Uterus (tissue), 3 donors: ENCODE measurements at regions not wholly inside any gene's neighbourhood (a gene's known extent, or its start where the extent isn't known, plus 50 kb on each side); places are given as distances from the start of the nearest gene placed in this dataset.

Experiments
- DNase-seq, 2 donors: peaks; one replicate each; pipeline ENCODE4 v3.0.0-alpha.2; 2019 to 2020
- H3K27ac ChIP-seq, 2 donors: fragments of 200-600 bp; sonication (generic); 1 replicate in 1 of 2; 2 replicates in 1 of 2; pipeline ENCODE4 v1.5.1; 2016 to 2018
- H3K27me3 ChIP-seq, 2 donors: fragments of 200-600 bp; sonication (generic); one replicate each; pipeline ENCODE4 v1.5.1; 2018 to 2019; ENCODE audit warnings: control low read depth in 1 of 2
- H3K36me3 ChIP-seq, 2 donors: fragments of 200-600 bp; sonication (generic); one replicate each; pipeline ENCODE4 v1.5.1; 2019; ENCODE audit warnings: control low read depth in 1 of 2
- H3K4me1 ChIP-seq, 2 donors: fragments of 200-600 bp; sonication (generic); one replicate each; pipeline ENCODE4 v1.5.1; 2018 to 2019; ENCODE audit warnings: control low read depth in 1 of 2
- H3K4me3 ChIP-seq, 2 donors: fragments of 200-600 bp; sonication (generic); 1 replicate in 1 of 2; 2 replicates in 1 of 2; pipeline ENCODE4 v1.5.1; 2018 to 2019; ENCODE audit warnings: mild to moderate bottlenecking in 1 of 2
- H3K9me3 ChIP-seq, 2 donors: fragments of 200-600 bp; sonication (generic); one replicate each; pipeline ENCODE4 v1.5.1; 2019; ENCODE audit warnings: control low read depth in 1 of 2
- CTCF ChIP-seq, 4 experiments: fragments of 200-600 bp in 2 of 4; fragments of 450-650 bp in 2 of 4; sonication (generic) in 2 of 4; IDR thresholded peaks; one replicate each; pipeline ENCODE4 v1.5.1; 2016 to 2019; ENCODE audit warnings: antibody characterized with exemption in 4 of 4, mild to moderate bottlenecking in 2 of 4, moderate library complexity in 1 of 4
- POLR2A ChIP-seq, 2 donors: fragments of 450-650 bp; IDR thresholded peaks; one replicate each; pipeline ENCODE4 v1.6.1; 2016; ENCODE audit warnings: antibody characterized with exemption in 2 of 2, mild to moderate bottlenecking in 1 of 2, moderate library complexity in 1 of 2
- intact Hi-C: fragments of 100-400 bp; cut with DNase I; formaldehyde crosslinking; loops from one replicate; pipeline ENCODE4 v1.15.1; 2023; ENCODE audit warnings: low total_unique reads
- donor health status: DM: yes; HTN: yes; CAD: no.

DNA sequence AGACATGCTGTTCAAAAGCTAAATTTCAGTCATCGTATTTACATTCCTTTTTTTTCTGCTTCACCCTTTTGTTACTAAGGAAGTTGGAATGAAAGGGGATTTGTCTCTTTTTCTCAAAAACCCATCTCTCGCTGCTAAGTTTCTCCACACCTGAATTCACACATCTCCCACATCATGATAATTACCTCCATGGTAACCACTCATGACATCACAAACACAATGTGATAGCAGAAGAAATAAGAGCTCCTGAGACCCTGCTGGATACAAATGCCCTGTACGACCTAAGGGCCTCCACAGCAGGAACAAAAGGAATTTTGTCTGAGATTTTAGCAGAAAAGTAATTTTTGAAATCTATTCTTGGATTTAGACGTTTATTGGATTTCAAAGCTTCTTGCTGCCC, 82.6 kb upstream of the GNAO1 start:
- intact Hi-C loops: no loop called here
- no peak overlapping the region for H3K27ac ChIP-seq
- TF ChIP-seq POLR2A (IDR thresholded peaks at IDR 0.05) (no peak), CTCF (IDR thresholded peaks at IDR 0.05) (no peak)
- H3K4me1 ChIP-seq: no peaks in the 10 kb centered on the region
- H3K4me3 ChIP-seq: no peak overlapping the region
- H3K9me3 ChIP-seq: no peaks in the 10 kb centered on the region
- H3K36me3 ChIP-seq: no peaks in the 10 kb centered on the region
- no peak for DNase-seq
- no peaks in the 10 kb centered on the region for H3K27me3 ChIP-seq

DNA sequence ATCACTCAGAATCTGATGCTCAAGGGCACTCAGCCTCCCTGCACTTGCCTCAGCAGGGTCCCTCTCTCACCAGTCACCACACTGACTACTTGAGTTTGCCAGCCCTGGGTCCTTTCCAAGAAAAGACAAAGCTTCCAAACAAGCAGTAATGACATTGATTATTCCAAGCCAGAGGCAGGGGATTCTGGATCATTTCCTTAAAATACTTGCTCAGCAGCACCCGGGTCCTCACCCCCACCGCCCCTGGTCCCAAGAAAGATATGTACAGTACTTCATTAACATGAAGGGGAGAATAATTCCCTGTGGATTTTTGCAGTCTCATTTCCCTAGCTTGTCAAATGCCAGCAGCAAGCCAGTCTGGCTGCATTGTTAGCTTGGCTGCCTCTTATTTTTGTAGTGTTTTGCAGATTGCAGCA, 83.2 kb upstream of the GNAO1 start:
- H3K27ac ChIP-seq: no peak overlapping the region
- DNase-seq: no peak
- H3K36me3 ChIP-seq: no peaks in the 10 kb centered on the region
- no peak for TF ChIP-seq POLR2A (IDR thresholded peaks at IDR 0.05)
- TF ChIP-seq CTCF (IDR thresholded peaks at IDR 0.05): no peak
- H3K4me3 ChIP-seq: no peak overlapping the region
- no peaks in the 10 kb centered on the region for H3K9me3 ChIP-seq
- H3K27me3 ChIP-seq: no peaks in the 10 kb centered on the region
- H3K4me1 ChIP-seq: no peaks in the 10 kb centered on the region
- intact Hi-C loops: no loop called here

- no peak for DNase-seq
- no peaks in the 10 kb centered on the region for H3K36me3 ChIP-seq
- peaks cover 0 to 12% of the 10 kb centered on the region in 2 donors for H3K4me1 ChIP-seq
- no peak overlapping the region for H3K4me3 ChIP-seq
- no peaks in the 10 kb centered on the region for H3K27me3 ChIP-seq
- H3K27ac ChIP-seq: no peak overlapping the region
- intact Hi-C loops: no loop called here
- TF ChIP-seq POLR2A (IDR thresholded peaks at IDR 0.05): no peak
- no peak for TF ChIP-seq CTCF (IDR thresholded peaks at IDR 0.05)
- no peaks in the 10 kb centered on the region for H3K9me3 ChIP-seq
Observed at GRCh38 chr16:56106527-56106926, 84.8 kb upstream of the GNAO1 start.

DNA sequence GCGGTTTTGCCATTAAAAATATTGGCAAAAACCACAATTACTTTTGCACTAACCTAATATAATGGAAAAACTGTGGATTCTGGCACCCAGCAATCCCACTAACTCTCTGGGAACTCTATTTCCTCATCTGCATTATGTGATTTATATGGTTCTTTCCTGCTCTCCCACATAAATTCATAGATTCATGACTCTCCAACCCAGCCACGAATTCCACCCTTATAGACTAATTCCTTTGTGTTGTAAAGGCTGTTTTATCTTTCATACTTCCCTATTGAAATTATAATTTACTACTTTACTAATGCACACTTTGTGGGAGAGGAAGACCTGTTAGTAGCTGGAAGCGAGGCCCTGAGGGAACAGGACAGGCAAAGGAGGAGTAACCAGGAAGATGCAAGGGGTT, 88.4 kb upstream of the GNAO1 start:
- intact Hi-C loops: no loop called here
- no peak overlapping the region for H3K27ac ChIP-seq

DNA sequence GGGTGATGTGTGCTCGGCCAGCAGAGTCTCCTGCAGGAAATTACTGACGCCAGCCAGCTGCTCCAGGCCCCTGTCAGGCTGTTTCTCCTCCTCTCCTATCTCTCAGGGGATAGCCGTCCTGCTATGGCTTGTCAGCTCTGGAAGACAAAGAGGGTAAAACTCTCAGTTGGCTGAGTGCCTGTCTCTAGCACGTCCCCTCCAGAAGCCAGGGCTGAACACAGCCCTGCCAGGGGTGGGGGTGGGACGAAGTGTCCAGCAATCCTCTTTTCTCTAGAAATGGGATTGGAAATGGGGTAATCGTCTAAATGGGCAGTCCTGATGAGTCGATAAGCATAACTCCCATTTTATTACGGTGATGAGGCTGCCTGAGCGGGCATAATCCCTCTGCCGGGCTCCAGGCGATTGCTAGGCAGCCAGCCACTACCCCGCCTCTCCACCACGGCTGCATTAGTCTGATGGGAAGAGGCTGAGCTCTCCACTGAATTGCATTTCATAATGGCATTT, 89.1 kb upstream of the GNAO1 start:
- H3K27me3 ChIP-seq: no peaks in the 10 kb centered on the region
- H3K36me3 ChIP-seq: no peaks in the 10 kb centered on the region
- H3K27ac ChIP-seq: peak overlapping the region; percentile 50 to 53
- DNase-seq: peak; percentile 15 to 44
- no peak for TF ChIP-seq POLR2A (IDR thresholded peaks at IDR 0.05)
- TF ChIP-seq CTCF (IDR thresholded peaks at IDR 0.05): no peak
- intact Hi-C loops: no loop called here
- H3K4me1 ChIP-seq: peaks cover 0 to 13% of the 10 kb centered on the region in 2 donors
- no peaks in the 10 kb centered on the region for H3K9me3 ChIP-seq
- peak overlapping the region in 1 of 2 donors; percentile 16 for H3K4me3 ChIP-seq

More for the DNA sequence above, 88.4 kb upstream of the GNAO1 start:
- no peak for DNase-seq
- no peaks in the 10 kb centered on the region for H3K36me3 ChIP-seq
- peaks cover 0 to 13% of the 10 kb centered on the region in 2 donors for H3K4me1 ChIP-seq
- H3K27me3 ChIP-seq: no peaks in the 10 kb centered on the region
- no peaks in the 10 kb centered on the region for H3K9me3 ChIP-seq
- H3K4me3 ChIP-seq: no peak overlapping the region
- TF ChIP-seq POLR2A (IDR thresholded peaks at IDR 0.05) (no peak), CTCF (IDR thresholded peaks at IDR 0.05) (no peak)
